ENCODE measurements at regions not wholly inside any gene's neighbourhood (a gene's known extent, or its start where the extent isn't known, plus 50 kb on each side); places are given as distances from the start of the nearest gene placed in this dataset.
"Not testable (repeated sequence)": the region's sequence is repeated elsewhere in the genome, so short reads cannot be mapped to it uniquely, and the experiment has no call there.

DNA sequence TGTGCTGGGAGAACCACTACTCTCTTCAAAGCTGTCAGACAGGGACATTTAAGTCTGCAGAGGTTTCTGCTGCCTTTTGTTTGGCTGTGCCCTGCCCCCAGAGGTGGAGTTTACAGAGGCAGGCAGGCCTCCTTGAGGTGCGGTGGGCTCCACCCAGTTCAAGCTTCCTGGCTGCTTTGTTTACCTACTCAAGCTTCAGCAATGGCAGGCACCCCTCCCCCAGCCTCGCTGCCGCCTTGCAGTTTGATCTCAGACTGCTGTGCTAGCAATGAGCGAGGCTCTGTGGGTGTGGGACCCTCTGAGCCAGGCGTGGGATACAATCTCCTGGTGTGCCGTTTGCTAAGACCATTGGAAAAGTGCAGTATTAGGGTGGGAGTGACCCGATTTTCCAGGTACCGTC lies 202.4 kb downstream of the C9orf152 start:
- peaks cover 53% of the 10 kb centered on the region for H3K9me3 Mint-ChIP-seq
- H3K27me3 Mint-ChIP-seq: peaks cover 18% of the 10 kb centered on the region
- DNase-seq: peak; percentile 88
- peak overlapping the region; percentile 49 for H3K4me3 Mint-ChIP-seq
- peaks cover 38% of the 10 kb centered on the region for H3K4me1 Mint-ChIP-seq
- H3K27ac Mint-ChIP-seq: peak overlapping the region; percentile 92
- peaks cover 57% of the 10 kb centered on the region for H3K36me3 Mint-ChIP-seq
- CTCF ChIA-PET: not testable (repeated sequence)

DNA sequence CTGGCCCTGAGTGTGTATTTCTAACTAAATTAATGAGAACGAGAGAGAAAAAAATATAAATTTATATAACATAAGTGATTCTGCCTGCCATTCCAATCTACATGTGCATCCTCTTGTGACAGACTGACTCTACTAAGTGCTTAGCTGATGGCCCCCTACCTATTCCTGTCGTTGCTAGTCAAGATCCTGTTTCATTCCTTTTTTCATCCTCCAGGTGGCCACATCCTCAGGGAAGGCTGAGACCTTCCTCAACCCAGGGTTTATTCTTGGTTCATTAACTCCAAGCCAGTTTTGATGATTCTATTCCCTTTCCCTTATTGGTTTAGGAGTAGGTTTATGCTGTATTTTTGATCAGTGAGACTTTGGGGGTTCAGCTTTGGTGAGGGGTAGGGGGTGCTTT lies 201.3 kb downstream of the C9orf152 start:
- H3K27ac Mint-ChIP-seq: no peak overlapping the region
- peaks cover 38% of the 10 kb centered on the region for H3K4me1 Mint-ChIP-seq
- peaks cover 15% of the 10 kb centered on the region for H3K27me3 Mint-ChIP-seq
- no peak for DNase-seq
- no peak overlapping the region for H3K4me3 Mint-ChIP-seq
- peaks cover 48% of the 10 kb centered on the region for H3K36me3 Mint-ChIP-seq
- CTCF ChIA-PET: no interaction called here
- peaks cover 44% of the 10 kb centered on the region for H3K9me3 Mint-ChIP-seq

GRCh38 chr9:110007477-110008270 lies 200.3 kb downstream of the C9orf152 start:
- Mint-ChIP-seq H3K27me3 (peaks cover 21% of the 10 kb centered on the region), H3K27ac (no peak overlapping the region), H3K4me3 (no peak overlapping the region), H3K4me1 (peaks cover 38% of the 10 kb centered on the region), H3K9me3 (peaks cover 41% of the 10 kb centered on the region), H3K36me3 (peaks cover 44% of the 10 kb centered on the region)
- no peak for DNase-seq
- CTCF ChIA-PET: no interaction called here

GRCh38 chr9:110008663-110009062 lies 199.3 kb downstream of the C9orf152 start:
- H3K9me3 Mint-ChIP-seq: peaks cover 33% of the 10 kb centered on the region
- H3K4me1 Mint-ChIP-seq: peaks cover 38% of the 10 kb centered on the region
- H3K36me3 Mint-ChIP-seq: peaks cover 34% of the 10 kb centered on the region
- H3K4me3 Mint-ChIP-seq: no peak overlapping the region
- H3K27ac Mint-ChIP-seq: no peak overlapping the region
- DNase-seq: no peak
- peaks cover 21% of the 10 kb centered on the region for H3K27me3 Mint-ChIP-seq
- CTCF ChIA-PET: no interaction called here

DNA sequence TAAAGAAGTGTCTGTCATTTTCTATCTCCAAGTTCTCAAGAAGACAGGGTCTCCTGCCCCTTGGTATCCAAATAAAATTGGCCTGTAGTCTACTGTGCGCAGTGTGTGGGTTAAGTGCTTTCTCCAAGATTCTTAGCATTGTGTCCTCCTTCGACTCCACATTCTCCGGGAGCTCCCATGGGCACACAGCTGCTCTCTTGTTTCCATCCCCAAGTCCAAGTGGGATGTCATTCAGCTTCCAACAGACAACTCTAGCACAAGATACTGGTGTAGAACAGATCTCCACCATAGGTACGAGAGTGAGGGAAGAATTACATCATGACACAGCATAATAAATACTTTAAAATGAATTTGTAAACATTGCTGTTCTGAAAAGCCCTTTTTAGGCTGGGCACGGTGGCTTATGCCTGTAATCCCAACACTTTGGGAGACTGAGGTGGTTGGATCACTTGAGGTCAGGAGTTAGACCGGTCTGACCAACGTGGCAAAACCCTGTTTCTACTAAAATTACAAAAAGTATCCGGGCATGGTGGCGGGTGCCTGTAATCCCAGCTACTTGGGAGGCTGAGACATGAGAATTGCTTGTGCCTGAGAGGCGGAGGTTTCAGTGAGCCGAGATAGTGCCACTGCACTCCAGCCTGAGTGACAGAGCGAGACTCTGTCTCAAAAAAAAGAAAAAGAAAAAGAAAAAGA lies 196.2 kb downstream of the C9orf152 start:
- Mint-ChIP-seq H3K4me1 (peaks cover 22% of the 10 kb centered on the region), H3K27me3 (peaks cover 17% of the 10 kb centered on the region), H3K36me3 (peaks cover 8% of the 10 kb centered on the region), H3K9me3 (peaks cover 5% of the 10 kb centered on the region), H3K27ac (no peak overlapping the region), H3K4me3 (no peak overlapping the region)
- no peak for DNase-seq
- CTCF ChIA-PET: interaction anchor here (1.2 kb wide), 1 partner anchor 9 kb away, joined by 3 read pairs; no protein-coding TSS in a partner anchor

- DNase-seq: no peak
- no peak overlapping the region for H3K4me3 Mint-ChIP-seq
- peaks cover 11% of the 10 kb centered on the region for H3K4me1 Mint-ChIP-seq
- H3K9me3 Mint-ChIP-seq: peaks cover 1% of the 10 kb centered on the region
- peaks cover 2% of the 10 kb centered on the region for H3K36me3 Mint-ChIP-seq
- H3K27me3 Mint-ChIP-seq: peaks cover 17% of the 10 kb centered on the region
- H3K27ac Mint-ChIP-seq: no peak overlapping the region
- CTCF ChIA-PET: no interaction called here
Observed at GRCh38 chr9:110013064-110013463, 194.9 kb downstream of the C9orf152 start.

DNA sequence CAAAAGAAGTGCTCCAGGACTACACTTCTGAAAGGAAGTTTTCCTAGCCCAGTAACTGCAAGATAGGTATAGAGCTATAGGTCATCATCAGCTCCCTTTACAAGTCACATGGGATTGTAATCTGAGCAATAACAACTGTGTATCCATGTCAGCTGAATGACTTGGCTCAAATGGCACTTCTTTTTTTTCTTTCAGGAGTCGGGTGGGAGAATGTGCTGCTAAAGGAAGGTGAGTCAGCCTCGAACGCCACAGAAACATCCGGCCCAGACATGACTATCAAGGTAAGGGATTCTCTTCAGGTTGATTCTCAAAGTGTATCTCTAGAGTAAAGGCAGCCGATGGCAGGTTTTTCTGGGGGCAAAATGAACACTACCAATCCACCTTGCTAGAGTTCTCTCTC lies 192.2 kb downstream of the C9orf152 start:
- H3K4me3 Mint-ChIP-seq: no peak overlapping the region
- H3K4me1 Mint-ChIP-seq: peaks cover 10% of the 10 kb centered on the region
- CTCF ChIA-PET: no interaction called here
- peaks cover 14% of the 10 kb centered on the region for H3K27me3 Mint-ChIP-seq
- DNase-seq: peak; percentile 27
- H3K9me3 Mint-ChIP-seq: no peaks in the 10 kb centered on the region
- no peaks in the 10 kb centered on the region for H3K36me3 Mint-ChIP-seq
- no peak overlapping the region for H3K27ac Mint-ChIP-seq

- no peak for DNase-seq
- peaks cover 15% of the 10 kb centered on the region for H3K4me1 Mint-ChIP-seq
- H3K27ac Mint-ChIP-seq: no peak overlapping the region
- H3K9me3 Mint-ChIP-seq: no peaks in the 10 kb centered on the region
- no peaks in the 10 kb centered on the region for H3K36me3 Mint-ChIP-seq
- CTCF ChIA-PET: no interaction called here
- peaks cover 14% of the 10 kb centered on the region for H3K27me3 Mint-ChIP-seq
- no peak overlapping the region for H3K4me3 Mint-ChIP-seq
Observed at GRCh38 chr9:110016340-110016739, 191.6 kb downstream of the C9orf152 start.

GRCh38 chr9:110020216-110020615 lies 187.7 kb downstream of the C9orf152 start:
- CTCF ChIA-PET: interaction anchor here (0.9 kb wide), 1 partner anchor 9 kb away, joined by 3 read pairs; no protein-coding TSS in a partner anchor
- H3K9me3 Mint-ChIP-seq, DNase-seq, H3K36me3 Mint-ChIP-seq, H3K4me3 Mint-ChIP-seq, H3K27me3 Mint-ChIP-seq, H3K27ac Mint-ChIP-seq: not testable (repeated sequence)
- H3K4me1 Mint-ChIP-seq: peaks cover 32% of the 10 kb centered on the region

- CTCF ChIA-PET: no interaction called here
- Mint-ChIP-seq H3K27me3 (peaks cover 5% of the 10 kb centered on the region), H3K9me3 (no peaks in the 10 kb centered on the region), H3K27ac (peak overlapping the region; percentile 81), H3K4me3 (no peak overlapping the region), H3K4me1 (peaks cover 23% of the 10 kb centered on the region), H3K36me3 (no peaks in the 10 kb centered on the region)
- no peak for DNase-seq
Observed at GRCh38 chr9:110021891-110022290, 186.1 kb downstream of the C9orf152 start.

DNA sequence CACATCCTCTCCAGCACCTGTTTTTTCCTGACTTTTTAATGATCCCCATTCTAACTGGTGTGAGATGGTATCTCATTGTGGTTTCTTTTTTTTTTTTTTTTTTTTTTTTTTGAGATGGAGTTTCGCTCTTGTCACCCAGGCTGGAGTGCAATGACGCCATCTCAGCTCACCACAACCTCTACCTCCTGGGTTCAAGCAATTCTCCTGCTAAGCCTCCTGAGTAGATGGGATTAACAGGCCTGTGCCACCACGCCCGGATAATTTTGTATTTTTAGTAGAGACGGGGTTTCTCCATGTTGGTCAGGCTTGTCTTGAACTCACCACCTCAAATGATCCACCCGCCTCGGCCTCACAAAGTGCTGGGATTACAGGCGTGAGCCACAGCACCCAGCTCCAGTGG lies 184.7 kb downstream of the C9orf152 start:
- H3K27ac Mint-ChIP-seq: peak overlapping the region; percentile 24
- CTCF ChIA-PET, DNase-seq: not testable (repeated sequence)

GRCh38 chr9:110025551-110026170 lies 182.3 kb downstream of the C9orf152 start:
- peaks cover 5% of the 10 kb centered on the region for H3K27me3 Mint-ChIP-seq
- no peak overlapping the region for H3K4me3 Mint-ChIP-seq
- CTCF ChIA-PET: no interaction called here
- no peaks in the 10 kb centered on the region for H3K36me3 Mint-ChIP-seq
- H3K4me1 Mint-ChIP-seq: peaks cover 40% of the 10 kb centered on the region
- H3K27ac Mint-ChIP-seq: no peak overlapping the region
- H3K9me3 Mint-ChIP-seq: peaks cover under 1% of the 10 kb centered on the region
- DNase-seq: no peak

More for the DNA sequence above, 184.7 kb downstream of the C9orf152 start:
- not testable (repeated sequence) for H3K9me3 Mint-ChIP-seq, H3K4me3 Mint-ChIP-seq, H3K27me3 Mint-ChIP-seq, H3K36me3 Mint-ChIP-seq
- peaks cover 23% of the 10 kb centered on the region for H3K4me1 Mint-ChIP-seq

- CTCF ChIA-PET: no interaction called here
- Mint-ChIP-seq H3K4me1 (peaks cover 27% of the 10 kb centered on the region), H3K27ac (no peak overlapping the region), H3K4me3 (no peak overlapping the region), H3K9me3 (peaks cover 2% of the 10 kb centered on the region), H3K27me3 (peaks cover 5% of the 10 kb centered on the region), H3K36me3 (no peaks in the 10 kb centered on the region)
- DNase-seq: no peak
Observed at GRCh38 chr9:110027671-110028081, 180.3 kb downstream of the C9orf152 start.

DNA sequence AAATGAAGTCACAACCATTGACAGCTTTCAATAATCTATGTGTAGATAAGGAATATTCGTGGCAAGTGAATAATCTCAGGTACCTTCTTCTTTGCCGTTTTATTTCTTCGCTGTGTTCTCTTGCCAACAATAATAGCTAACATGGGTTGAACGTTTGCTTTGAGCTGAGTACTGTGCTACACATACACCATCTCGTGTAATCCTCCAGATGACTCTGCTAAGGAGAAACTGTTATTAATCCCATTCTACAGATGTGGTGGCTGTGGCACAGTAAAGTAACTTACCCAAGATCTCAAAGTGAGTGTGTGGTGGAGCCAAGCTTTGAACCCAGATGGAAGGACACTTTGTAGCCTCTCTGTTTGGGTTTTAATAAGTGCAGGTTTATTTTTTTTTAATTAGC lies 179.7 kb downstream of the C9orf152 start:
- Mint-ChIP-seq H3K36me3 (no peaks in the 10 kb centered on the region), H3K4me3 (no peak overlapping the region), H3K27ac (no peak overlapping the region), H3K9me3 (peaks cover 2% of the 10 kb centered on the region), H3K4me1 (peaks cover 27% of the 10 kb centered on the region), H3K27me3 (peaks cover 7% of the 10 kb centered on the region)
- no peak for DNase-seq
- CTCF ChIA-PET: no interaction called here
